GM12878 (cell line): ENCODE measurements at regions not wholly inside any gene's neighbourhood (a gene's known extent, or its start where the extent isn't known, plus 50 kb on each side); places are given as distances from the start of the nearest gene placed in this dataset.
A peak's percentile ranks its signal among the peaks of the same experiment; 100 is the strongest.

Experiments used
- BACH1 ChIP-seq: fragments of 450-650 bp; IDR thresholded peaks from 2 replicates; pipeline ENCODE4 v1.6.1; 2017; ENCODE audit warnings: mild to moderate bottlenecking, borderline replicate concordance
- CHD4 ChIP-seq: fragments of 200-600 bp; sonication (generic); IDR thresholded peaks from 2 replicates; pipeline ENCODE4 v1.6.1; 2016; ENCODE audit warnings: mild to moderate bottlenecking
- CREB1 ChIP-seq: IDR thresholded peaks from 2 replicates; pipeline ENCODE4 v1.6.1; 2012; ENCODE audit warnings: low read depth, mild to moderate bottlenecking, inconsistent platforms
- E2F4 ChIP-seq: IDR thresholded peaks from 2 replicates; pipeline ENCODE4 v1.6.1; 2012; ENCODE audit warnings: low read depth, low read length, improper control_type of control experiment
- EP300 ChIP-seq, 2 experiments: fragments of 150-350 bp in 1 of 2; IDR thresholded peaks; 2 replicates each; pipeline ENCODE4 v1.6.1; 2011 to 2012; ENCODE audit warnings: low read depth in 2 of 2, low read length in 2 of 2, borderline replicate concordance in 1 of 2, improper control_type of control experiment in 1 of 2, inconsistent platforms in 1 of 2; ENCODE audit not compliant: control insufficient read depth in 1 of 2
- FOXM1 ChIP-seq: IDR thresholded peaks from 2 replicates; pipeline ENCODE4 v1.6.1; 2012; ENCODE audit warnings: low read depth, mild to moderate bottlenecking, inconsistent platforms, low read length, moderate library complexity
- HCFC1 ChIP-seq: fragments of 150-350 bp; IDR thresholded peaks from 2 replicates; pipeline ENCODE4 v1.6.1; 2014; ENCODE audit warnings: low read length
- IKZF2 ChIP-seq, 2 experiments: fragments of 450-650 bp; IDR thresholded peaks; 2 replicates each; pipeline ENCODE4 v1.6.1; 2017; ENCODE audit warnings: mild to moderate bottlenecking in 2 of 2, moderate library complexity in 2 of 2
- IRF4 ChIP-seq: IDR thresholded peaks from 2 replicates; pipeline ENCODE4 v1.6.1; 2011; ENCODE audit warnings: low read depth, low read length
- IRF5 ChIP-seq: fragments of 450-650 bp; IDR thresholded peaks from 2 replicates; pipeline ENCODE4 v1.6.1; 2017; ENCODE audit warnings: borderline replicate concordance
- MYB ChIP-seq: fragments of 150-350 bp; IDR thresholded peaks from 2 replicates; pipeline ENCODE4 v1.6.1; 2014; ENCODE audit warnings: mild to moderate bottlenecking, low read depth, low read length, borderline replicate concordance
- NFXL1 ChIP-seq: fragments of 450-650 bp; IDR thresholded peaks from 2 replicates; pipeline ENCODE4 v1.6.1; 2017; ENCODE audit warnings: antibody characterized with exemption, mild to moderate bottlenecking, borderline replicate concordance
- NR2C2 ChIP-seq: IDR thresholded peaks from 2 replicates; pipeline ENCODE4 v1.6.1; 2011; ENCODE audit warnings: borderline replicate concordance, low read depth; ENCODE audit not compliant: control insufficient read depth, insufficient read length
- PML ChIP-seq: IDR thresholded peaks from 2 replicates; pipeline ENCODE4 v1.6.1; 2012; ENCODE audit warnings: low read length, inconsistent platforms
- SIN3A ChIP-seq: IDR thresholded peaks from 2 replicates; pipeline ENCODE4 v1.6.1; 2012; ENCODE audit warnings: low read depth, low read length, improper control_type of control experiment
- SMAD5 ChIP-seq: IDR thresholded peaks from 2 replicates; pipeline ENCODE4 v1.6.1; 2016; ENCODE audit warnings: antibody characterized with exemption, low read depth
- SREBF1 ChIP-seq: IDR thresholded peaks from 2 replicates; pipeline ENCODE4 v1.6.1; 2012; ENCODE audit warnings: mild to moderate bottlenecking, low read length
- STAT3 ChIP-seq: IDR thresholded peaks from 2 replicates; pipeline ENCODE4 v1.6.1; 2011; ENCODE audit warnings: low read depth, low read length, improper control_type of control experiment
- TAF1 ChIP-seq: IDR thresholded peaks from 2 replicates; pipeline ENCODE4 v1.6.1; 2011; ENCODE audit warnings: mild to moderate bottlenecking, low read depth, low read length, borderline replicate concordance
- USF1 ChIP-seq: IDR thresholded peaks from 2 replicates; pipeline ENCODE4 v1.6.1; 2011; ENCODE audit warnings: borderline replicate concordance, low read depth, mild to moderate bottlenecking, moderate library complexity, mixed read lengths, low read length; ENCODE audit not compliant: insufficient read depth; ENCODE audit errors: extremely low read length
- YY1 ChIP-seq: IDR thresholded peaks from 2 replicates; pipeline ENCODE4 v1.6.1; 2011; ENCODE audit warnings: low read depth, mild to moderate bottlenecking, low read length
- ZNF274 ChIP-seq: IDR thresholded peaks from one replicate; pipeline ENCODE4 v1.8.0; 2011; ENCODE audit not compliant: insufficient read length, insufficient read depth
- TF ChIP-seq, protein P1 (sequence below): fragments of 450-650 bp; IDR thresholded peaks from 2 replicates; pipeline ENCODE4 v1.6.1; 2017; ENCODE audit warnings: mild to moderate bottlenecking
- TF ChIP-seq, protein P2 (sequence below): IDR thresholded peaks from 2 replicates; pipeline ENCODE4 v1.6.1; 2011; ENCODE audit warnings: low read depth, low read length, improper control_type of control experiment, borderline replicate concordance
- TF ChIP-seq, protein P3 (sequence below): fragments of 450-650 bp; IDR thresholded peaks from 2 replicates; pipeline ENCODE4 v1.6.1; 2017; ENCODE audit warnings: mild to moderate bottlenecking, low read depth, inconsistent platforms; ENCODE audit not compliant: poor library complexity, severe bottlenecking

GRCh38 chr7:131122394-131122793 is 205.3 kb upstream of the MKLN1 start (continued):
- peak in 1 of 2 experiments; percentile 10; a peak in 1 of 4 replicates for TF ChIP-seq EP300 (IDR thresholded peaks at IDR 0.05; ENCODE audit: borderline replicate concordance in 1 of 2, control insufficient read depth in 1 of 2, low read depth in 2 of 2, low read length in 2 of 2)
- no peak for TF ChIP-seq SMAD5
- TF ChIP-seq BACH1, result no peak
- no peak for TF ChIP-seq HCFC1
- TF ChIP-seq, protein P1, sequence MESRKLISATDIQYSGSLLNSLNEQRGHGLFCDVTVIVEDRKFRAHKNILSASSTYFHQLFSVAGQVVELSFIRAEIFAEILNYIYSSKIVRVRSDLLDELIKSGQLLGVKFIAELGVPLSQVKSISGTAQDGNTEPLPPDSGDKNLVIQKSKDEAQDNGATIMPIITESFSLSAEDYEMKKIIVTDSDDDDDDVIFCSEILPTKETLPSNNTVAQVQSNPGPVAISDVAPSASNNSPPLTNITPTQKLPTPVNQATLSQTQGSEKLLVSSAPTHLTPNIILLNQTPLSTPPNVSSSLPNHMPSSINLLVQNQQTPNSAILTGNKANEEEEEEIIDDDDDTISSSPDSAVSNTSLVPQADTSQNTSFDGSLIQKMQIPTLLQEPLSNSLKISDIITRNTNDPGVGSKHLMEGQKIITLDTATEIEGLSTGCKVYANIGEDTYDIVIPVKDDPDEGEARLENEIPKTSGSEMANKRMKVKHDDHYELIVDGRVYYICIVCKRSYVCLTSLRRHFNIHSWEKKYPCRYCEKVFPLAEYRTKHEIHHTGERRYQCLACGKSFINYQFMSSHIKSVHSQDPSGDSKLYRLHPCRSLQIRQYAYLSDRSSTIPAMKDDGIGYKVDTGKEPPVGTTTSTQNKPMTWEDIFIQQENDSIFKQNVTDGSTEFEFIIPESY, result no peak
- TF ChIP-seq USF1, result no peak
- TF ChIP-seq TAF1, result no peak
- no peak for TF ChIP-seq ZNF274
- TF ChIP-seq SREBF1, result no peak
- TF ChIP-seq STAT3, result no peak
- 0 out of 2 replicates have a peak, but pooled peaks have one; percentile 28 for TF ChIP-seq CREB1
- TF ChIP-seq, protein P2, sequence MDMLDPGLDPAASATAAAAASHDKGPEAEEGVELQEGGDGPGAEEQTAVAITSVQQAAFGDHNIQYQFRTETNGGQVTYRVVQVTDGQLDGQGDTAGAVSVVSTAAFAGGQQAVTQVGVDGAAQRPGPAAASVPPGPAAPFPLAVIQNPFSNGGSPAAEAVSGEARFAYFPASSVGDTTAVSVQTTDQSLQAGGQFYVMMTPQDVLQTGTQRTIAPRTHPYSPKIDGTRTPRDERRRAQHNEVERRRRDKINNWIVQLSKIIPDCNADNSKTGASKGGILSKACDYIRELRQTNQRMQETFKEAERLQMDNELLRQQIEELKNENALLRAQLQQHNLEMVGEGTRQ, result no peak
- no peak for TF ChIP-seq CHD4
- no peak for TF ChIP-seq E2F4
- no peak for TF ChIP-seq SIN3A
- no peak for TF ChIP-seq MYB
- TF ChIP-seq PML, result no peak
- TF ChIP-seq IRF5, result no peak
- TF ChIP-seq, protein P3, sequence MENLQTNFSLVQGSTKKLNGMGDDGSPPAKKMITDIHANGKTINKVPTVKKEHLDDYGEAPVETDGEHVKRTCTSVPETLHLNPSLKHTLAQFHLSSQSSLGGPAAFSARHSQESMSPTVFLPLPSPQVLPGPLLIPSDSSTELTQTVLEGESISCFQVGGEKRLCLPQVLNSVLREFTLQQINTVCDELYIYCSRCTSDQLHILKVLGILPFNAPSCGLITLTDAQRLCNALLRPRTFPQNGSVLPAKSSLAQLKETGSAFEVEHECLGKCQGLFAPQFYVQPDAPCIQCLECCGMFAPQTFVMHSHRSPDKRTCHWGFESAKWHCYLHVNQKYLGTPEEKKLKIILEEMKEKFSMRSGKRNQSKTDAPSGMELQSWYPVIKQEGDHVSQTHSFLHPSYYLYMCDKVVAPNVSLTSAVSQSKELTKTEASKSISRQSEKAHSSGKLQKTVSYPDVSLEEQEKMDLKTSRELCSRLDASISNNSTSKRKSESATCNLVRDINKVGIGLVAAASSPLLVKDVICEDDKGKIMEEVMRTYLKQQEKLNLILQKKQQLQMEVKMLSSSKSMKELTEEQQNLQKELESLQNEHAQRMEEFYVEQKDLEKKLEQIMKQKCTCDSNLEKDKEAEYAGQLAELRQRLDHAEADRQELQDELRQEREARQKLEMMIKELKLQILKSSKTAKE, result peak; percentile 25
- TF ChIP-seq IRF4, result no peak
- TF ChIP-seq NR2C2, result no peak
- TF ChIP-seq FOXM1, result no peak
- peak in 1 of 2 experiments; percentile 29; a peak in 2 of 4 replicates for TF ChIP-seq IKZF2 (IDR thresholded peaks at IDR 0.05)
- no peak for TF ChIP-seq NFXL1
- no peak for TF ChIP-seq YY1
